ENCODE measurements at regions not wholly inside any gene's neighbourhood (a gene's known extent, or its start where the extent isn't known, plus 50 kb on each side); places are given as distances from the start of the nearest gene placed in this dataset.

DNA sequence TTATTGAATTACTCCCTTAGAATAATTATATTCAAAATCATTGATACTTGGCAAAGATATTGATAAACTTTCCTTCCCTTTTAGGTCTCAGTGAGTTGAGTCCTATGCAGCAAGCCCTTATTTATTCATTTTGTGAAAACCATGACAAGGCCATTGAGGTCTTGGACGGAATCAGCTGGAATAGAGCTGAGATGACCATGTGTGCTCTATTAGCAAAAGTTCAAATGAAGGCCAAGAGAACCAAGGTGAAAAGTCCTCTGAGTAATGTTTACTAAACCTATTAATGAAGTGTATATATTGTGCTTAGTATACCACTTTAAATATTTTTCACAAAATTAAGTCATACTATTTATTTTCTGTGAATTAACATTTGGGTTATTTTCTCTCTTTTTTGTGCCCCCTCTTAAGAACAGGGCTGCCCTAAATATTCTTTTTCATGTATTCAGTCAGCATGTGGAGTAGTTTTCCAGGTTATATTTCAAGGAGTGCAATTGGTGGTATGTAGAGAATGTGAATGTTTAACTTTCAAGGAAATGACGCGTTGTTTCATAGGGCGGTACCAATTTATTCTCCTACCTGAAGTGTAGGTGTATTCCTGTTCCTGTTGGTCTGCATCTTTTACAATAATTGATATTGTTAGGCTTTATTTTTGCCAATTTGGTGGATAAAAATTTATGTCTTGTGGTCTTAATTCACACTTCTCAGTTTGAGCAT lies 201.4 kb downstream of the TTC6 start:
- intact Hi-C loops (cut with micrococcal nuclease; ENCODE audit: unreplicated experiment): no loop called here
- no peaks in the 10 kb centered on the region for H3K27me3 ChIP-seq (ENCODE audit: control insufficient read depth in 1 of 2, insufficient read depth in 2 of 2, low read length in 2 of 2)
- no TSS peak for BruUV-seq (replicated peaks)
- no peaks in the 10 kb centered on the region for H3K9me3 ChIP-seq (ENCODE audit: low read length)
- 94% methylated on average over 4 of the region's 4 CpGs for WGBS (ENCODE audit: low lambda C conversion rate)
- in situ Hi-C loops (cut with HindIII; ENCODE audit: extremely low pct_ligation_motif_present, low pct_unique_long_range_greater_than_20kb): no loop called here
- no peaks in the 10 kb centered on the region for H3K36me3 ChIP-seq (replicated peaks in 1 of 2; ENCODE audit: control insufficient read depth in 1 of 2, insufficient read depth in 2 of 2, low read length in 2 of 2)
- CTCF ChIA-PET (ENCODE audit: low intra/inter-chr PET ratio, low total read pairs): no interaction called here
- no peak for FAIRE-seq
- no peaks in the 10 kb centered on the region for H4K20me1 ChIP-seq (ENCODE audit: insufficient read depth, low read length)
- DNase-seq (ENCODE audit: low spot score): peak; percentile 63
- H3K9ac ChIP-seq (ENCODE audit: insufficient read depth, low read depth, low read length): no peak overlapping the region
- H3K79me2 ChIP-seq (ENCODE audit: insufficient read depth, low read length): no peaks in the 10 kb centered on the region
- no peak overlapping the region for H3K4me2 ChIP-seq (ENCODE audit: low read depth, low read length)
- peak; percentile 74 for ATAC-seq
- peaks cover 15% of the 10 kb centered on the region for H3K4me1 ChIP-seq (ENCODE audit: insufficient read depth, low read length)
- H3K27ac ChIP-seq (ENCODE audit: extremely low read length, insufficient read depth, low read length): no peak overlapping the region
- no peak overlapping the region for H2AFZ ChIP-seq (ENCODE audit: low read length)
- POLR2A ChIA-PET: interaction anchor here (1.0 kb wide), 1 partner anchor 68 kb away, joined by 3 read pairs; no protein-coding TSS in a partner anchor
- no peak overlapping the region for H3K4me3 ChIP-seq (replicated peaks in 1 of 3; ENCODE audit: insufficient read depth in 1 of 3, low read depth in 2 of 3, low read length in 3 of 3)
- TF ChIP-seq EHMT2 (IDR thresholded peaks at IDR 0.05; ENCODE audit: borderline replicate concordance, low read depth, low read length): peak; percentile 60; the same call in 1 of the 2 replicates
- TF ChIP-seq GATAD2A (CRISPR knock-in tag; IDR thresholded peaks at IDR 0.05): peak; percentile 15; the same call in 1 of the 2 replicates
- no peak for TF ChIP-seq FOXP1 (IDR thresholded peaks at IDR 0.05)
- no peak for TF ChIP-seq FOXP1 (CRISPR knock-in tag; IDR thresholded peaks at IDR 0.05)
- TF ChIP-seq, protein P1, sequence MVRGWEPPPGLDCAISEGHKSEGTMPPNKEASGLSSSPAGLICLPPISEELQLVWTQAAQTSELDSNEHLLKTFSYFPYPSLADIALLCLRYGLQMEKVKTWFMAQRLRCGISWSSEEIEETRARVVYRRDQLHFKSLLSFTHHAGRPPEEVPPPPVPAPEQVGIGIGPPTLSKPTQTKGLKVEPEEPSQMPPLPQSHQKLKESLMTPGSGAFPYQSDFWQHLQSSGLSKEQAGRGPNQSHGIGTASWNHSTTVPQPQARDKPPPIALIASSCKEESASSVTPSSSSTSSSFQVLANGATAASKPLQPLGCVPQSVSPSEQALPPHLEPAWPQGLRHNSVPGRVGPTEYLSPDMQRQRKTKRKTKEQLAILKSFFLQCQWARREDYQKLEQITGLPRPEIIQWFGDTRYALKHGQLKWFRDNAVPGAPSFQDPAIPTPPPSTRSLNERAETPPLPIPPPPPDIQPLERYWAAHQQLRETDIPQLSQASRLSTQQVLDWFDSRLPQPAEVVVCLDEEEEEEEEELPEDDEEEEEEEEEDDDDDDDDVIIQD (CRISPR knock-in tag; IDR thresholded peaks at IDR 0.05; ENCODE audit: low read depth): peak; percentile 97
- peak; percentile 44; the same call in 1 of the 2 replicates for TF ChIP-seq ZMYM4 (CRISPR knock-in tag; IDR thresholded peaks at IDR 0.05)
- TF ChIP-seq ZMAT3 (CRISPR knock-in tag; conservative IDR thresholded peaks at IDR 0.05): no peak
- no peak for TF ChIP-seq ERF (CRISPR knock-in tag; IDR thresholded peaks at IDR 0.05)
- TF ChIP-seq TEAD3 (CRISPR knock-in tag; optimal IDR thresholded peaks at IDR 0.05; ENCODE audit: borderline replicate concordance): peak; percentile 27
- TF ChIP-seq RARA (CRISPR knock-in tag; IDR thresholded peaks at IDR 0.05): peak; percentile 95
- peak; percentile 19; the same call in 1 of the 2 replicates for TF ChIP-seq NFIC (IDR thresholded peaks at IDR 0.05; ENCODE audit: low read length)
- TF ChIP-seq HNF4A (CRISPR knock-in tag; IDR thresholded peaks at IDR 0.05): peak; percentile 18; the same call in 1 of the 2 replicates
- TF ChIP-seq, protein P2, sequence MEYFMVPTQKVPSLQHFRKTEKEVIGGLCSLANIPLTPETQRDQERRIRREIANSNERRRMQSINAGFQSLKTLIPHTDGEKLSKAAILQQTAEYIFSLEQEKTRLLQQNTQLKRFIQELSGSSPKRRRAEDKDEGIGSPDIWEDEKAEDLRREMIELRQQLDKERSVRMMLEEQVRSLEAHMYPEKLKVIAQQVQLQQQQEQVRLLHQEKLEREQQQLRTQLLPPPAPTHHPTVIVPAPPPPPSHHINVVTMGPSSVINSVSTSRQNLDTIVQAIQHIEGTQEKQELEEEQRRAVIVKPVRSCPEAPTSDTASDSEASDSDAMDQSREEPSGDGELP (IDR thresholded peaks at IDR 0.05; ENCODE audit: borderline replicate concordance, low read depth): peak; percentile 78; the same call in 1 of the 2 replicates
- TF ChIP-seq BCL6 (CRISPR knock-in tag; IDR thresholded peaks at IDR 0.05): 0 out of 2 replicates have a peak, but pooled peaks have one; percentile 18
- peak; percentile 21; the same call in 1 of the 2 replicates for TF ChIP-seq TARDBP (CRISPR knock-in tag; IDR thresholded peaks at IDR 0.05)
- TF ChIP-seq CREB1 (IDR thresholded peaks at IDR 0.05): no peak
- TF ChIP-seq CREB1 (CRISPR knock-in tag; IDR thresholded peaks at IDR 0.05): peak; percentile 6; the same call in 1 of the 2 replicates
- TF ChIP-seq SAP130 (CRISPR knock-in tag; IDR thresholded peaks at IDR 0.05; ENCODE audit: low read depth): peak; percentile 43; the same call in 1 of the 2 replicates
- TF ChIP-seq, protein P3, sequence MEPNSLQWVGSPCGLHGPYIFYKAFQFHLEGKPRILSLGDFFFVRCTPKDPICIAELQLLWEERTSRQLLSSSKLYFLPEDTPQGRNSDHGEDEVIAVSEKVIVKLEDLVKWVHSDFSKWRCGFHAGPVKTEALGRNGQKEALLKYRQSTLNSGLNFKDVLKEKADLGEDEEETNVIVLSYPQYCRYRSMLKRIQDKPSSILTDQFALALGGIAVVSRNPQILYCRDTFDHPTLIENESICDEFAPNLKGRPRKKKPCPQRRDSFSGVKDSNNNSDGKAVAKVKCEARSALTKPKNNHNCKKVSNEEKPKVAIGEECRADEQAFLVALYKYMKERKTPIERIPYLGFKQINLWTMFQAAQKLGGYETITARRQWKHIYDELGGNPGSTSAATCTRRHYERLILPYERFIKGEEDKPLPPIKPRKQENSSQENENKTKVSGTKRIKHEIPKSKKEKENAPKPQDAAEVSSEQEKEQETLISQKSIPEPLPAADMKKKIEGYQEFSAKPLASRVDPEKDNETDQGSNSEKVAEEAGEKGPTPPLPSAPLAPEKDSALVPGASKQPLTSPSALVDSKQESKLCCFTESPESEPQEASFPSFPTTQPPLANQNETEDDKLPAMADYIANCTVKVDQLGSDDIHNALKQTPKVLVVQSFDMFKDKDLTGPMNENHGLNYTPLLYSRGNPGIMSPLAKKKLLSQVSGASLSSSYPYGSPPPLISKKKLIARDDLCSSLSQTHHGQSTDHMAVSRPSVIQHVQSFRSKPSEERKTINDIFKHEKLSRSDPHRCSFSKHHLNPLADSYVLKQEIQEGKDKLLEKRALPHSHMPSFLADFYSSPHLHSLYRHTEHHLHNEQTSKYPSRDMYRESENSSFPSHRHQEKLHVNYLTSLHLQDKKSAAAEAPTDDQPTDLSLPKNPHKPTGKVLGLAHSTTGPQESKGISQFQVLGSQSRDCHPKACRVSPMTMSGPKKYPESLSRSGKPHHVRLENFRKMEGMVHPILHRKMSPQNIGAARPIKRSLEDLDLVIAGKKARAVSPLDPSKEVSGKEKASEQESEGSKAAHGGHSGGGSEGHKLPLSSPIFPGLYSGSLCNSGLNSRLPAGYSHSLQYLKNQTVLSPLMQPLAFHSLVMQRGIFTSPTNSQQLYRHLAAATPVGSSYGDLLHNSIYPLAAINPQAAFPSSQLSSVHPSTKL (CRISPR knock-in tag; IDR thresholded peaks at IDR 0.05): peak; percentile 56
- TF ChIP-seq ZNF644 (CRISPR knock-in tag; IDR thresholded peaks at IDR 0.05; ENCODE audit: low read depth): 0 out of 2 replicates have a peak, but pooled peaks have one; percentile 16
